ENCODE measurements at regions not wholly inside any gene's neighbourhood (a gene's known extent, or its start where the extent isn't known, plus 50 kb on each side); places are given as distances from the start of the nearest gene placed in this dataset.

GRCh38 chr2:123362671-123363440 lies 662.2 kb upstream of the CNTNAP5 start:
- TF ChIP-seq SPI1 (IDR thresholded peaks at IDR 0.05; ENCODE audit: low read depth, low read length) (no peak), POLR2A (IDR thresholded peaks at IDR 0.05; ENCODE audit: low read depth, low read length) (no peak), POLR2AphosphoS5 (IDR thresholded peaks at IDR 0.05; ENCODE audit: low read depth, low read length) (no peak), TAF1 (IDR thresholded peaks at IDR 0.05; ENCODE audit: low read depth, low read length) (no peak)

Data from GM12891 (cell line).